H1 (cell line): ENCODE measurements at regions not wholly inside any gene's neighbourhood (a gene's known extent, or its start where the extent isn't known, plus 50 kb on each side); places are given as distances from the start of the nearest gene placed in this dataset.

Experiments
- CTCF ChIA-PET: fragments of 300-600 bp; sonication (Branson Sonifier 250); formaldehyde crosslinking; loops from one replicate; lab custom pipeline; 2021; ENCODE audit not compliant: partially characterized antibody; lab: Charles Lee
- POLR2A ChIA-PET: fragments of 300-600 bp; sonication (Branson Sonifier 250); formaldehyde crosslinking; loops from one replicate; lab custom pipeline; 2021; ENCODE audit warnings: inconsistent platforms; ENCODE audit not compliant: partially characterized antibody; lab: Charles Lee
- DNase-seq, 2 experiments: peaks; one replicate each; pipeline versions ENCODE4 v3.0.0 to v3.0.0-alpha.2; 2010 to 2022; ENCODE audit warnings: low spot score in 2 of 2, low read depth in 1 of 2, mixed read lengths in 1 of 2
- FAIRE-seq: peaks from 2 replicates; lab custom pipeline; 2011; peaks lifted over from hg19 to GRCh38; lab: Jason Lieb, UNC
- H2AFZ ChIP-seq: 2 replicates; pipeline ENCODE4 v1.8.1; 2012; ENCODE audit warnings: low read length, inconsistent platforms
- H2AK5ac ChIP-seq: 2 replicates; pipeline ENCODE4 v1.6.1; 2013; ENCODE audit warnings: low read depth, low read length
- H2BK120ac ChIP-seq: replicated peaks from 2 replicates; pipeline ENCODE3; 2013; ENCODE audit warnings: low read depth, low read length, inconsistent platforms
- H2BK12ac ChIP-seq: 2 replicates; pipeline ENCODE4 v1.6.1; 2013; ENCODE audit warnings: low read depth, low read length
- H2BK15ac ChIP-seq: 2 replicates; pipeline ENCODE4 v1.6.1; 2013; ENCODE audit warnings: low read length
- H2BK20ac ChIP-seq: 2 replicates; pipeline ENCODE4 v1.6.1; 2013; ENCODE audit warnings: low read length
- H2BK5ac ChIP-seq: 2 replicates; pipeline ENCODE4 v1.6.1; 2013; ENCODE audit warnings: low read depth, low read length
- H3K14ac ChIP-seq: 2 replicates; pipeline ENCODE4 v1.6.1; 2013; ENCODE audit warnings: inconsistent platforms; ENCODE audit not compliant: insufficient read length
- H3K18ac ChIP-seq: 2 replicates; pipeline ENCODE4 v1.6.1; 2013; ENCODE audit warnings: low read length; ENCODE audit errors: extremely low read depth
- H3K23ac ChIP-seq: 2 replicates; pipeline ENCODE4 v1.6.1; 2013; ENCODE audit warnings: inconsistent platforms; ENCODE audit not compliant: insufficient read length
- H3K23me2 ChIP-seq: 2 replicates; pipeline ENCODE4 v1.6.1; 2013; ENCODE audit warnings: low read depth, low read length
- H3K27ac ChIP-seq: 2 replicates; pipeline ENCODE4 v1.6.1; 2011; ENCODE audit warnings: low read depth, low read length, inconsistent platforms
- H3K27me3 ChIP-seq, 4 experiments: replicated peaks in 1 of 4; 1 replicate in 1 of 4; 2 replicates in 3 of 4; pipeline versions ENCODE4 v1.6.1 to v1.8.1; 2011 to 2013; ENCODE audit warnings: low read length in 3 of 4, mild to moderate bottlenecking in 3 of 4, inconsistent platforms in 2 of 4, mixed read lengths in 2 of 4, moderate library complexity in 1 of 4; ENCODE audit not compliant: control insufficient read depth in 3 of 4, insufficient read depth in 3 of 4; ENCODE audit errors: extremely low read depth in 1 of 4
- H3K36me3 ChIP-seq, 4 experiments: 2 replicates each; pipeline versions ENCODE4 v1.6.1 to v1.8.1; 2011 to 2013; ENCODE audit warnings: mild to moderate bottlenecking in 4 of 4, low read length in 3 of 4, moderate library complexity in 2 of 4, control low read depth in 1 of 4, inconsistent platforms in 1 of 4; ENCODE audit not compliant: insufficient read depth in 4 of 4, control insufficient read depth in 2 of 4
- H3K4ac ChIP-seq: replicated peaks from 2 replicates; pipeline ENCODE3; 2013; ENCODE audit warnings: low read length, low read depth, mixed read lengths, inconsistent platforms; ENCODE audit not compliant: insufficient read length
- H3K4me1 ChIP-seq, 4 experiments: replicated peaks in 1 of 4; 1 replicate in 1 of 4; 2 replicates in 3 of 4; pipeline versions ENCODE4 v1.6.1 to v1.8.1; 2011 to 2013; ENCODE audit warnings: low read length in 3 of 4, inconsistent platforms in 2 of 4, mixed read lengths in 1 of 4; ENCODE audit not compliant: insufficient read depth in 4 of 4, control insufficient read depth in 3 of 4
- H3K4me2 ChIP-seq, 2 experiments: 2 replicates each; pipeline versions ENCODE4 v1.6.1 to v1.8.1; 2011 to 2013; ENCODE audit warnings: low read depth in 2 of 2, low read length in 2 of 2, control low read depth in 1 of 2, inconsistent platforms in 1 of 2, mild to moderate bottlenecking in 1 of 2; ENCODE audit not compliant: insufficient read depth in 1 of 2
- H3K4me3 ChIP-seq, 4 experiments: fragments of 200-600, 300-600 bp in 1 of 4; sonication (generic), shearing (Covaris generic), sonication (Bioruptor Twin) in 1 of 4; 2 replicates each; pipeline versions ENCODE4 v1.5.1 to v1.8.1; 2011 to 2016; ENCODE audit warnings: low read length in 4 of 4, low read depth in 3 of 4, control low read depth in 2 of 4, inconsistent platforms in 2 of 4, mild to moderate bottlenecking in 2 of 4, mixed read lengths in 1 of 4, moderate library complexity in 1 of 4; ENCODE audit not compliant: insufficient read depth in 2 of 4; ENCODE audit errors: extremely low read depth in 1 of 4
- H3K56ac ChIP-seq: replicated peaks from 2 replicates; pipeline ENCODE3; 2013; ENCODE audit warnings: low read depth, mild to moderate bottlenecking, mixed read lengths, low read length, inconsistent platforms; ENCODE audit not compliant: insufficient read length
- H3K79me1 ChIP-seq: 2 replicates; pipeline ENCODE4 v1.6.1; 2013; ENCODE audit warnings: low read depth, low read length, control low read depth
- H3K79me2 ChIP-seq, 2 experiments: 2 replicates each; pipeline versions ENCODE4 v1.6.1 to v1.8.1; 2012 to 2013; ENCODE audit warnings: low read length in 2 of 2, mild to moderate bottlenecking in 2 of 2, inconsistent platforms in 1 of 2; ENCODE audit not compliant: insufficient read depth in 2 of 2, control insufficient read depth in 1 of 2
- H3K9ac ChIP-seq, 4 experiments: replicated peaks in 1 of 4; 1 replicate in 1 of 4; 2 replicates in 3 of 4; pipeline versions ENCODE4 v1.6.1 to v1.8.1; 2011 to 2013; ENCODE audit warnings: low read depth in 3 of 4, low read length in 3 of 4, control low read depth in 2 of 4, mild to moderate bottlenecking in 2 of 4, moderate library complexity in 2 of 4, inconsistent platforms in 1 of 4; ENCODE audit errors: extremely low read depth in 1 of 4
- H3K9me3 ChIP-seq, 2 experiments: 2 replicates each; pipeline versions ENCODE4 v1.6.1 to v1.8.1; 2012 to 2013; ENCODE audit warnings: mild to moderate bottlenecking in 2 of 2, moderate library complexity in 2 of 2, control low read depth in 1 of 2, inconsistent platforms in 1 of 2, low read depth in 1 of 2, low read length in 1 of 2, mixed read lengths in 1 of 2; ENCODE audit not compliant: insufficient read depth in 2 of 2
- H4K20me1 ChIP-seq, 2 experiments: replicated peaks in 1 of 2; 2 replicates each; pipeline versions ENCODE3 to v1.8.1; 2011 to 2013; ENCODE audit warnings: inconsistent platforms in 2 of 2, low read length in 2 of 2, mild to moderate bottlenecking in 1 of 2; ENCODE audit not compliant: insufficient read depth in 2 of 2, control insufficient read depth in 1 of 2
- H4K5ac ChIP-seq: 2 replicates; pipeline ENCODE4 v1.6.1; 2013; ENCODE audit warnings: low read length, low read depth, mixed read lengths, inconsistent platforms; ENCODE audit not compliant: insufficient read length
- H4K8ac ChIP-seq: 2 replicates; pipeline ENCODE4 v1.8.0; 2013; ENCODE audit warnings: mild to moderate bottlenecking, moderate library complexity, low read length, inconsistent platforms; ENCODE audit not compliant: insufficient read depth; ENCODE audit errors: extremely low read depth
- H4K91ac ChIP-seq: replicated peaks from 2 replicates; pipeline ENCODE3; 2013; ENCODE audit warnings: low read length, mixed read lengths, inconsistent platforms; ENCODE audit not compliant: insufficient read length
- CEBPB ChIP-seq: IDR thresholded peaks from 2 replicates; pipeline ENCODE4 v1.6.1; 2012; ENCODE audit warnings: low read depth, low read length
- CREB1 ChIP-seq: IDR thresholded peaks from 2 replicates; pipeline ENCODE4 v1.6.1; 2012; ENCODE audit warnings: inconsistent platforms
- EP300 ChIP-seq, 2 experiments: IDR thresholded peaks; 1 replicate in 1 of 2; 2 replicates in 1 of 2; pipeline ENCODE4 v1.6.1; 2011 to 2012; ENCODE audit warnings: low read depth in 2 of 2, low read length in 2 of 2, mild to moderate bottlenecking in 2 of 2, borderline replicate concordance in 1 of 2, inconsistent platforms in 1 of 2, moderate library complexity in 1 of 2
- FOSL1 ChIP-seq: IDR thresholded peaks from 2 replicates; pipeline ENCODE4 v1.6.1; 2011; ENCODE audit warnings: mild to moderate bottlenecking, low read depth, low read length, moderate library complexity; ENCODE audit not compliant: insufficient read depth
- HDAC2 ChIP-seq, 2 experiments: fragments of 300-600 bp in 1 of 2; sonication (generic) in 1 of 2; IDR thresholded peaks; 2 replicates each; pipeline ENCODE4 v1.6.1; 2011 to 2012; ENCODE audit warnings: low read depth in 2 of 2, low read length in 2 of 2, mild to moderate bottlenecking in 2 of 2, moderate library complexity in 2 of 2, borderline replicate concordance in 1 of 2, inconsistent platforms in 1 of 2
- KDM1A ChIP-seq: fragments of 200-600, 300-600 bp; sonication (generic); IDR thresholded peaks from 2 replicates; pipeline ENCODE4 v1.7.1; 2016; ENCODE audit warnings: mild to moderate bottlenecking, low read length, borderline replicate concordance
- KDM4A ChIP-seq: IDR thresholded peaks from one replicate; pipeline ENCODE4 v1.7.1; 2012; ENCODE audit warnings: low read depth, mild to moderate bottlenecking, moderate library complexity, low read length, inconsistent platforms; ENCODE audit not compliant: severe bottlenecking
- RAD21 ChIP-seq, 2 experiments: IDR thresholded peaks in 1 of 2; conservative IDR thresholded peaks in 1 of 2; 2 replicates each; pipeline ENCODE4 v1.6.1; 2011; ENCODE audit warnings: low read depth in 2 of 2, low read length in 2 of 2, improper control_type of control experiment in 1 of 2, inconsistent platforms in 1 of 2, mild to moderate bottlenecking in 1 of 2, moderate library complexity in 1 of 2
- SAP30 ChIP-seq: fragments of 300-600 bp; sonication (generic); IDR thresholded peaks from 2 replicates; pipeline ENCODE4 v1.7.1; 2012; ENCODE audit warnings: low read length, moderate library complexity, mild to moderate bottlenecking, inconsistent platforms; ENCODE audit not compliant: insufficient read depth, insufficient replicate concordance
- SRF ChIP-seq: IDR thresholded peaks from 2 replicates; pipeline ENCODE4 v1.6.1; 2011; ENCODE audit warnings: mild to moderate bottlenecking, low read depth, low read length, moderate library complexity
- WGBS, 2 experiments: shearing (Covaris generic) in 1 of 2; methylation state at CpG; one replicate each; pipeline versions ENCODE4 v1.1.6 to v1.1.7; 2013 to 2015; ENCODE audit warnings: low lambda C conversion rate in 2 of 2, mixed read lengths in 2 of 2, inconsistent platforms in 1 of 2, low coverage in 1 of 2, missing lambda C conversion rate in 1 of 2; ENCODE audit not compliant: insufficient replicate concordance in 2 of 2, insufficient coverage in 1 of 2, insufficient read length in 1 of 2; ENCODE audit errors: extremely low coverage in 1 of 2, missing lambda C conversion rate in 1 of 2; 5-methylcytosine and 5-hydroxymethylcytosine counted together

GRCh38 chrX:67159437-67159836 is 384.4 kb upstream of the AR start:
- no peak for DNase-seq
- H3K9me3 ChIP-seq: no peaks in the 10 kb centered on the region
- no peak overlapping the region for H3K4me3 ChIP-seq
- CTCF ChIA-PET: no interaction called here
- H3K79me1 ChIP-seq: no peaks in the 10 kb centered on the region
- no peak overlapping the region for H4K5ac ChIP-seq
- POLR2A ChIA-PET: no interaction called here
- no peak overlapping the region for H3K18ac ChIP-seq
- no peak overlapping the region for H3K4ac ChIP-seq
- H3K4me1 ChIP-seq: no peaks in the 10 kb centered on the region
- H2BK5ac ChIP-seq: no peak overlapping the region
- H3K79me2 ChIP-seq: no peaks in the 10 kb centered on the region
- no peak overlapping the region for H4K91ac ChIP-seq
- no peak overlapping the region for H3K27ac ChIP-seq
- H2AFZ ChIP-seq: no peak overlapping the region
- H3K23me2 ChIP-seq: no peaks in the 10 kb centered on the region
- no peaks in the 10 kb centered on the region for H3K36me3 ChIP-seq
- H3K56ac ChIP-seq: no peak overlapping the region
- no peak for FAIRE-seq
- WGBS, 2 experiments: 95% methylated on average over 2 of the region's 2 CpGs; no CpG with 5 or more reads in 1 of the 2 experiments
- H3K14ac ChIP-seq: no peak overlapping the region
- no peaks in the 10 kb centered on the region for H4K20me1 ChIP-seq
- no peak overlapping the region for H4K8ac ChIP-seq
- H3K27me3 ChIP-seq: no peaks in the 10 kb centered on the region
- no peak overlapping the region for H3K4me2 ChIP-seq
- H2BK20ac ChIP-seq: no peak overlapping the region
- H2BK120ac ChIP-seq: no peak overlapping the region
- no peak overlapping the region for H3K9ac ChIP-seq
- no peak overlapping the region for H2BK12ac ChIP-seq
- H2BK15ac ChIP-seq: no peak overlapping the region
- no peak overlapping the region for H3K23ac ChIP-seq
- no peak overlapping the region for H2AK5ac ChIP-seq
- TF ChIP-seq CEBPB: no peak
- no peak for TF ChIP-seq SAP30
- TF ChIP-seq FOSL1: no peak
- TF ChIP-seq HDAC2 (IDR thresholded peaks at IDR 0.05; ENCODE audit: borderline replicate concordance in 1 of 2, low read depth in 2 of 2, low read length in 2 of 2): no peak
- TF ChIP-seq KDM1A: no peak
- no peak for TF ChIP-seq KDM4A
- no peak for TF ChIP-seq CREB1
- TF ChIP-seq RAD21 (IDR thresholded peaks at IDR 0.05 in 1 of 2, conservative IDR thresholded peaks at IDR 0.05 in 1 of 2; ENCODE audit: low read depth in 2 of 2, low read length in 2 of 2): no peak
- no peak for TF ChIP-seq SRF
- TF ChIP-seq EP300 (IDR thresholded peaks at IDR 0.05; ENCODE audit: borderline replicate concordance in 1 of 2, low read depth in 2 of 2, low read length in 2 of 2): no peak
